IMR-90 (cell line): ENCODE measurements at regions not wholly inside any gene's neighbourhood (a gene's known extent, or its start where the extent isn't known, plus 50 kb on each side); places are given as distances from the start of the nearest gene placed in this dataset.

Experiments used
- ATAC-seq: fragments of 200-7000 bp; cut with Tn5 transposase; 2 replicates; pipeline ENCODE4 v1.9.1; 2020; ENCODE audit warnings: low read depth, mild to moderate bottlenecking, moderate library complexity
- BruUV-seq: library from RNA; stranded (reverse); fragments of 400-500 nt; replicated peaks from 2 replicates; lab custom pipeline; 2021; lab: Mats Ljungman, UMichigan
- CTCF ChIA-PET: fragments of 300-600 bp; formaldehyde crosslinking; extraction: SDS; loops from one replicate; lab custom pipeline; 2021; ENCODE audit warnings: antibody characterized with exemption; lab: Yijun Ruan, JAX
- POLR2A ChIA-PET: fragments of 300-600 bp; sonication (Branson Sonifier 250); formaldehyde crosslinking; loops from one replicate; lab custom pipeline; 2022; ENCODE audit warnings: antibody characterized with exemption; ENCODE audit not compliant: unreplicated experiment; lab: Charles Lee
- DNase-seq: peaks from one replicate; pipeline ENCODE4 v3.0.0; 2013
- H2AFZ ChIP-seq: replicated peaks from 2 replicates; pipeline ENCODE3; 2013; ENCODE audit warnings: low read length, mild to moderate bottlenecking; ENCODE audit not compliant: poor library complexity
- H2AK5ac ChIP-seq: 2 replicates; pipeline ENCODE4 v1.6.1; 2013; ENCODE audit warnings: low read depth, low read length, inconsistent platforms
- H2AK9ac ChIP-seq: replicated peaks from 2 replicates; pipeline ENCODE3; 2013; ENCODE audit warnings: mild to moderate bottlenecking, low read depth, low read length, moderate library complexity; ENCODE audit not compliant: poor library complexity
- H2BK120ac ChIP-seq: 2 replicates; pipeline ENCODE4 v1.6.1; 2013; ENCODE audit warnings: low read depth, low read length, inconsistent platforms
- H2BK15ac ChIP-seq: 3 replicates; pipeline ENCODE4 v1.6.1; 2013; ENCODE audit warnings: low read depth, low read length, inconsistent platforms
- H2BK20ac ChIP-seq: 2 replicates; pipeline ENCODE4 v1.6.1; 2013; ENCODE audit warnings: low read depth, mild to moderate bottlenecking, inconsistent platforms, low read length, moderate library complexity
- H2BK5ac ChIP-seq: 2 replicates; pipeline ENCODE4 v1.6.1; 2013; ENCODE audit warnings: mild to moderate bottlenecking, low read depth, low read length, inconsistent platforms; ENCODE audit not compliant: poor library complexity, severe bottlenecking
- H3K14ac ChIP-seq: replicated peaks from 2 replicates; pipeline ENCODE4 v1.6.1; 2013; ENCODE audit warnings: low read depth, low read length, inconsistent platforms
- H3K18ac ChIP-seq: 2 replicates; pipeline ENCODE4 v1.6.1; 2013; ENCODE audit warnings: low read depth, low read length, control low read depth
- H3K23ac ChIP-seq: 2 replicates; pipeline ENCODE4 v1.6.1; 2013; ENCODE audit warnings: low read depth, low read length, inconsistent platforms
- H3K27ac ChIP-seq: 2 replicates; pipeline ENCODE4 v1.5.1; 2013; ENCODE audit warnings: mild to moderate bottlenecking, control low read depth, low read length; ENCODE audit not compliant: insufficient read depth
- H3K27me3 ChIP-seq: 2 replicates; pipeline ENCODE4 v1.6.1; 2013; ENCODE audit warnings: low read length; ENCODE audit not compliant: control insufficient read depth, insufficient read depth
- H3K36me3 ChIP-seq: 2 replicates; pipeline ENCODE4 v1.6.1; 2013; ENCODE audit warnings: low read length, mixed read lengths; ENCODE audit not compliant: control insufficient read depth, insufficient read depth
- H3K4ac ChIP-seq: 2 replicates; pipeline ENCODE4 v1.6.1; 2013; ENCODE audit warnings: low read depth, low read length, inconsistent platforms
- H3K4me1 ChIP-seq: 2 replicates; pipeline ENCODE4 v1.6.1; 2013; ENCODE audit warnings: low read length, mixed read lengths; ENCODE audit not compliant: control insufficient read depth, insufficient read depth
- H3K4me2 ChIP-seq: 2 replicates; pipeline ENCODE4 v1.6.1; 2013; ENCODE audit warnings: low read depth, mild to moderate bottlenecking, control low read depth, low read length, moderate library complexity
- H3K4me3 ChIP-seq: 2 replicates; pipeline ENCODE4 v1.5.1; 2013; ENCODE audit warnings: low read depth, mild to moderate bottlenecking, control low read depth, low read length, moderate library complexity; ENCODE audit not compliant: insufficient read depth
- H3K56ac ChIP-seq: 2 replicates; pipeline ENCODE4 v1.6.1; 2013; ENCODE audit warnings: low read length, inconsistent platforms; ENCODE audit not compliant: insufficient read depth; ENCODE audit errors: extremely low read depth
- H3K79me1 ChIP-seq, 2 experiments: 2 replicates each; pipeline ENCODE4 v1.6.1; 2013; ENCODE audit warnings: low read length in 2 of 2, inconsistent platforms in 1 of 2, low read depth in 1 of 2
- H3K9ac ChIP-seq: 2 replicates; pipeline ENCODE4 v1.6.1; 2013; ENCODE audit warnings: low read depth, low read length, control low read depth
- H3K9me1 ChIP-seq: 2 replicates; pipeline ENCODE4 v1.6.1; 2013; ENCODE audit warnings: low read length, inconsistent platforms; ENCODE audit not compliant: insufficient read depth
- H3K9me3 ChIP-seq: 2 replicates; pipeline ENCODE4 v1.6.1; 2013; ENCODE audit warnings: low read length; ENCODE audit not compliant: control insufficient read depth, insufficient read depth
- H4K20me1 ChIP-seq: 2 replicates; pipeline ENCODE4 v1.6.1; 2013; ENCODE audit warnings: low read length, inconsistent platforms; ENCODE audit not compliant: insufficient read depth
- H4K5ac ChIP-seq: 2 replicates; pipeline ENCODE4 v1.6.1; 2013; ENCODE audit warnings: mild to moderate bottlenecking, low read depth, low read length, control low read depth
- H4K8ac ChIP-seq, 2 experiments: 2 replicates each; pipeline ENCODE4 v1.6.1; 2013; ENCODE audit warnings: low read depth in 2 of 2, low read length in 2 of 2, control low read depth in 1 of 2, inconsistent platforms in 1 of 2
- H4K91ac ChIP-seq: 2 replicates; pipeline ENCODE4 v1.6.1; 2013; ENCODE audit warnings: low read depth, low read length, inconsistent platforms; ENCODE audit not compliant: insufficient read depth
- CTCF ChIP-seq: conservative IDR thresholded peaks from 2 replicates; pipeline ENCODE4 v1.5.1; 2012; ENCODE audit warnings: mild to moderate bottlenecking, low read depth, low read length, improper control_type of control experiment
- FOS ChIP-seq: fragments of 150-350 bp; IDR thresholded peaks from 2 replicates; pipeline ENCODE4 v1.6.1; 2016; ENCODE audit warnings: low read depth, low read length
- MAFK ChIP-seq: IDR thresholded peaks from 2 replicates; pipeline ENCODE4 v1.6.1; 2012; ENCODE audit warnings: low read depth, low read length, improper control_type of control experiment
- MAZ ChIP-seq: IDR thresholded peaks from 2 replicates; pipeline ENCODE4 v1.6.1; 2012; ENCODE audit warnings: low read depth, mild to moderate bottlenecking, low read length, improper control_type of control experiment, moderate library complexity, borderline replicate concordance
- NFE2L2 ChIP-seq: fragments of 150-350 bp; IDR thresholded peaks from 2 replicates; pipeline ENCODE4 v1.6.1; 2016; ENCODE audit warnings: low read depth, mild to moderate bottlenecking, low read length
- RAD21 ChIP-seq: IDR thresholded peaks from 2 replicates; pipeline ENCODE4 v1.6.1; 2012; ENCODE audit warnings: low read length, improper control_type of control experiment
- RCOR1 ChIP-seq: IDR thresholded peaks from 2 replicates; pipeline ENCODE4 v1.6.1; 2012; ENCODE audit warnings: mild to moderate bottlenecking, low read length, improper control_type of control experiment; ENCODE audit not compliant: insufficient replicate concordance
- USF2 ChIP-seq: fragments of 150-350 bp; IDR thresholded peaks from 2 replicates; pipeline ENCODE4 v1.6.1; 2017; ENCODE audit warnings: mild to moderate bottlenecking, antibody characterized with exemption, low read length, low read depth
- WGBS, 2 experiments: methylation state at CpG; one replicate each; pipeline versions ENCODE4 v1.1.5 to v1.1.7; 2013; ENCODE audit warnings: missing lambda C conversion rate in 2 of 2; ENCODE audit not compliant: insufficient read length in 1 of 2; ENCODE audit errors: extremely low coverage in 2 of 2; 5-methylcytosine and 5-hydroxymethylcytosine counted together
- dilution Hi-C: fragments of 300-500 bp; cut with HindIII; formaldehyde crosslinking; loops from one replicate; pipeline ENCODE4 v1.14.3; 2018; ENCODE audit warnings: low sequenced_read_pairs; ENCODE audit not compliant: unreplicated experiment
- in situ Hi-C: fragments of 300-500 bp; cut with MboI; formaldehyde crosslinking; loops from 3 replicates; pipeline ENCODE4 v1.14.3; 2019; ENCODE audit warnings: low sequenced_read_pairs, inconsistent platforms, mixed read lengths
- intact Hi-C: fragments of 100-400 bp; cut with micrococcal nuclease; formaldehyde crosslinking; loops from 2 replicates; pipeline ENCODE4 v1.10.0; 2022

- H3K4me2 ChIP-seq, result no peak overlapping the region
- POLR2A ChIA-PET, result no interaction called here
- no peak overlapping the region for H3K4ac ChIP-seq
- dilution Hi-C loops (no loop called here), intact Hi-C loops (no loop called here), in situ Hi-C loops (no loop called here)
- CTCF ChIA-PET, result no interaction called here
- WGBS, 2 experiments, result no CpG with 5 or more reads among the region's 3 CpGs
- no peak overlapping the region for H3K23ac ChIP-seq
- no peaks in the 10 kb centered on the region for H3K4me1 ChIP-seq
- no peak overlapping the region for H2BK5ac ChIP-seq
- H3K27me3 ChIP-seq, result 0 out of 2 replicates have a peak, but pooled peaks cover 3% of the 10 kb centered on the region
- no peaks in the 10 kb centered on the region for H3K36me3 ChIP-seq
- TF ChIP-seq CTCF, result no peak
- TF ChIP-seq FOS, result no peak
- no peak for TF ChIP-seq MAFK
- no peak for TF ChIP-seq MAZ
- TF ChIP-seq NFE2L2, result no peak
- no peak for TF ChIP-seq RAD21
- TF ChIP-seq USF2, result no peak
- TF ChIP-seq RCOR1, result no peak
- H4K91ac ChIP-seq, result no peak overlapping the region
- H3K14ac ChIP-seq, result no peak overlapping the region
- no peak overlapping the region for H3K9ac ChIP-seq
- no TSS peak for BruUV-seq
- H2AK9ac ChIP-seq, result no peak overlapping the region
- H4K8ac ChIP-seq, result no peak overlapping the region
- no peak overlapping the region for H3K18ac ChIP-seq
- no peak overlapping the region for H2AK5ac ChIP-seq
- no peak overlapping the region for H3K4me3 ChIP-seq
- H3K9me3 ChIP-seq, result no peaks in the 10 kb centered on the region
- no peaks in the 10 kb centered on the region for H3K79me1 ChIP-seq
- ATAC-seq (no peak), DNase-seq (no peak)
- H2BK20ac ChIP-seq, result no peak overlapping the region
- H4K20me1 ChIP-seq, result no peaks in the 10 kb centered on the region
- no peak overlapping the region for H3K27ac ChIP-seq
- no peak overlapping the region for H2BK15ac ChIP-seq
- no peaks in the 10 kb centered on the region for H3K9me1 ChIP-seq
- H3K56ac ChIP-seq, result no peak overlapping the region
- no peak overlapping the region for H2AFZ ChIP-seq
- H4K5ac ChIP-seq, result no peak overlapping the region
- H2BK120ac ChIP-seq, result no peak overlapping the region
Measured at GRCh38 chr4:75251547-75251946, 262.7 kb downstream of the RCHY1 start.
